HG03439 (cell line): ENCODE measurements at regions not wholly inside any gene's neighbourhood (a gene's known extent, or its start where the extent isn't known, plus 50 kb on each side); places are given as distances from the start of the nearest gene placed in this dataset.

Experiments used
- ATAC-seq: cut with Tn5 transposase; IDR thresholded peaks from one replicate; pipeline ENCODE4 v1.9.1; 2021; ENCODE audit warnings: mild to moderate bottlenecking, moderate library complexity; ENCODE audit not compliant: unreplicated experiment

DNA sequence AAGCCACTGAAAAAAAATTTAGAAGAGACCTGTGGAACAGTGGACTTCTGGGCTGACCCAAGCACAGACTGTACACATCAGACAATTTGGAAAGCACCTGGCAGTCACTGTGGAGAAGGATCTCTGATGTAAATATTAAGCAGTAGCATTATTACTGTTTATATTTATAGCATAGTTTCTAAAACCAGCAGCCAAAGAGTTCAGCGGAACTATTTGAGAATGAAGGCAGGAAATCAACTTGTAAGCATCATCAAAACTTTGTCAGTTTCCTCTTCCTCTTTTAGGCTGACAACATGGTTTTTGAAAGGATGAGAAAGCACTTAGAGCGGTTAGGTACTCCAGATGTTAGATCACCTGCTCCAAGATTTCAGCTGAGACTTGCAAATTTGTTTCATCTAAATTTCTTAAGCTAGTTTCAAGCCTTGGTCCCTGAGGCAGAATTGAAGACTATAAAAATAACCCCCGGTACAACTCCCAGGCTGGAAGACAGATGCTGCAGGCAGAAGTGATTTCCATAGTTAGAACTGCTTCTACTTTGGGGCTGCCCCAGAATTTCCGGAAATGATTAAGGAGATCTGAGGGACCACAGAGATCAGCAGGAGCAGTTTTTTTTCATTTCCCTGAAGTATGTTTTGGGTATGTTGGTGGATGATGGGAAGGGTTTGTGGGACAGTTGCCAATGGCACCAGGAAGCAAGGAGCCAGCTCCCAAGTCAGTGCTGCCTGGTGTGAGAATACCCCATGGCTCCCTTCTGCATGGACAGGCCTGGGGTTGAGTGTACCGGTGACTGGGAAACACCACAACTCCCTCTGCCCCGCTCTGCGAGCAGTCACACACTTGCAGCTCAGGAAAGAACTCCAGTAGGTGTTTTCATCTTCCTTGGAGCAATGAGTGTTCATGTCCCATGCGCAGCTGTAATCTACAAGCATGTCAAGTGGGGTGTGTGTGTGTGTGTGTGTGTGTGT lies 354.5 kb downstream of the NUAK1 start:
- peak; percentile 58 for ATAC-seq

DNA sequence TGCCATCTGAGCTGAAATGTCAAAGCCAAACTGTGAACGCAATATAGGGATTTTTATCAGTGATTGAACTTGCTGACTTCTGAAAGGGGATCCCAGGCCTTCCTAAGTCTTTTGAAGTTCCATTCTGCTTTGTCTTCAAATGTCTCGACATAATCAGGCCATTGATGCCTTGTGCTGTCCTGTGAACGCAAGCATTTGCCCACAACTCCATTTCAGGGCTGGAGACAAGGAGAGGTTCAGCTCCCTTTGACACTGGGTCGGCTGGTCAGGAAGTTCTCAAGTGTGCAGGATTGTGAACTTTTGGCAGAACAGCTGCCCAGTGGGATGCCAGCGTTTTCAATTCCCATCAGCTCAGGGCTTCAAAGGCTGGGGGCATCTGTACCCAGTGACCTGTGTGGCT lies 345.3 kb downstream of the NUAK1 start:
- no peak for ATAC-seq

DNA sequence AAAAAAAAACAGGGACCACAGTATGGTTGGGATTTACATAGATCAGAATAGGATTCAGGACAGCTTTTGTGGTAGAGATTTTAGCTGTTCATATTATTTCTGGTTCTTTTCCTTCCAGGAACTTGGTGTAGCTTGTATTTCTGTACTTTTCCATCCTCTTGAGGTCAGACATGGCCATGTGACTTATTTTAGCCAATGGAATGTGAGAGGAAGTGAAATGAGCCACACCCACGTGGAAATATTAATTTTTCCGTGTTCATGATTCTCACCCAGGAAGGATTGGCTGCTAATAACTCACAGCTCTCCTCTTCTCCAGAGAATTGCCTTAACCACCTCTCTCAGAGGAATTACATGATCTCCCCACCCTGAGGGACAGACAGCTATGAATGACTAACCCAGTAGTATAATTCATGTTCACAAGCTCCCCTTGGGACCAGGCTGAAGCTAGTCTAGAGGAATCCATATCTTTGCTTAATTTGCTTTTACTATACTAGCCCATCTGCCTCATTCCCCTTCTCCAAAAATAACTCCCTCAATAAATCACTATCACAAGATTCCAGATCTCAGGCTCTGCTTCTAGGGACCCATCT lies 340.4 kb downstream of the NUAK1 start:
- no peak for ATAC-seq

DNA sequence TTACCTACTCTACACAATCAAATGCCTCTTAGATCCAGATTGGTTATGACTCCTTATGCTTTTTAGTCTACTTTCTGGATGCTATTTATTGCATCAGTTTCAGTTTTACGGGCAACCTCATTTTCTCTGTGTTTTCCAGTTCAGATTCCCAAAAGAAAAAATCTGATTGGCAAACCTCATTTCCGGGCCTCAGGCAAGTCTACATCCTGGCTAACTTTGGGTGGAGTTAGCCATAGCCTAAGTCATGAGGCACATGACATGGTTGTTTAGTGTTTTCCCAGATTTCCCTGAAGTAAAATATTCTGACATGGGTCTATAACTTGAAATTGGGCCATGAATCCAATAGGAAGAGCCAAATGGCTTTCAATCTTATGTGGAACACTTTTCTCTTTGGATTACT lies 339.7 kb downstream of the NUAK1 start:
- no peak for ATAC-seq

DNA sequence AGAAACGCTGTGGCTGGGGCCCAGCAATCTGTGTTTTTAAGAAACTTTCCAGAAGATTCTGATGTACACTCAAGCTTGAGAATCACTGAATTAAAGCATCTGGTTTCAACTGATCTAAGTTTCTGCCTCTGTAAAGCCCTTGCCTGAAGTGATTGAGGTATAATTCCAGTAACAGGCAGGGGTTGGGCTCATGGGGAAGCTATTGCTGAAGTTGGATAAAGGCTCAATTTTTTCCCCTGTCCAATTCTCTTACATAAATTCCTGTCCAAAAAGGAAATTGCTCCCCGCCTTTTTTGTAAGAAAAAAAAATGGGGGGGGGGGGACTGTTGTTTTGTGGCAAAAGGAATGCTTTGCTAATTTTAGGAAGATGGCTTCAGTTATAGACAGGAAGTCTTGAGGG lies 337.4 kb downstream of the NUAK1 start:
- no peak for ATAC-seq

DNA sequence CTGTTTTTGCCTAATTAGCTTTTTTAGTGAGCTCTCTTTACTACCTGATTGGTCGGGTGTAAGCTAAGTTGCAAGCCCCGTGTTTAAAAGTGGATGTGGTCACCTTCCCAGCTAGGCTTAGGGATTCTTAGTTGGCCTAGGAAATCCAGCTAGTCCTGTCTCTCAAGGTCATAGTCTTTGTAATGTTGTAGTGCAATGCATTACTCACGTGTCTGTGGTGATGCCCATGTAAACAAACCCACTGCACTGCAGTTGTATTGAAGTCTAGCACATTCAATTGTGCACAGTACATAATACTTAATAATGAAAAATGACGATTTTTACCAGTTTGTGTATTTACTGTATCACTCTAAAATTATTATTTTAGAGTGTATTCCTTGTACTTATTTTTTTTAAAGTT lies 335.5 kb downstream of the NUAK1 start:
- ATAC-seq: no peak

DNA sequence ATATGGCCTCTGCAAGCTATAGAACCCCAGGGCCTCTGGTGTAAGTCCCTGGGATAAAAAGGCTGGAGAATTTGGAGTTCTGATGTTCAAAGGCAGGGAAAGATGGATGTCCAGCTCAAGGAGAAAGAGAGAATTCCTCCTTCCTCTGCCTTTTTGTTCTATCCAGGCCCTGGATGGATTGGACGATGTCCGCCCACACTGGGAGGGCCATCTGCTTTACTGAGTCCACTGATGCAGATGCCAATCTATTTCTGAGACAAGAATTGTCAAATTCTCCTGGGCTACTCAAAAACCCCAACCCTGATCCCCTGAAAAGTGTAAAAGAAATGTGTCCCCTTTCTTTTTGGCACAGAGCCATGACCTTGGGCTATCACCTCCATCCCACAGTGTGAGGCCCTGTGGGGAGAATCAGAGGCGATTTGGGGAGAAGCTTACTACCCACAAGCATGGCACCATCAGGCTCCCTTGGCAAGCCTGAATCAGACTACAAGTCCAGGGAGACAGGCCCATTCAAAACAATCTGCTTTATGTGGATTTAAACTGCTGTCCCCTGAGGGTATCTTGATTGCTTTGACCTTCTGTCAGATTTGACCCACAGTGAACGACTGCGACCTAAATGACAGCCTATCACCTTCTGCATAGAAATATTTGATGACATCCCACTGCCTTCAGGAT lies 334.0 kb downstream of the NUAK1 start:
- ATAC-seq: no peak

DNA sequence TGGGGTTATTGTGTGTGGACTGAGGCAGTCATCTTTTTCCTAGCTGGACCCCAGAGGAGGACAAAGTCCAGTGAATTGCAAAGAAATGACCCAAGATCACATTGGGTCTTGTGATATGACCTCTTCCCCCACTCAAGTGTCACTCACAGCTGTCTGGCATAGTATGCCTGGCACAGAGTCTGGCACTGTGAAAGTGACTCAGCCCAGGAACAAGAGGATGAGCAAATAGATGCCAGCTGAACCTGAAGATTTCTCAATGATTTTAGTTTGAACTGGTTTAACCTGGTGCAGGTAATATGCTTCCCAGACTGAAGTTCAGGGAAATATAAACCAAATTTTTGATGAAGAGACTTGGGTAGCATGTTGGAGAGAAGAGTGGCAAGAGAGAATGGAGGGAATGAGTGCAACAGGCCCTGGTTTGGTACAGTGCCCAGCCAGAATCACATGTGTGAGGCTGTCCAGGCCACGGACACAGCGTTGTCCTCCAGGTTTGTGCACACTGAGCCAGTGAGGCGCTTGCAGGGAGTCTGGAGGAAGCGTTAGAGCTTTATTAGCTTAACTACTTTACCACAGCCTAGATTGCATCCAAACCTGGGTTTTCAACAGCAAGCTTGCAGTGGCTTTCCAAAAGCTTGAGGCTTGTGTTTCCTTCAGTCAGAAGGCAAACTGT lies 332.9 kb downstream of the NUAK1 start:
- no peak for ATAC-seq

DNA sequence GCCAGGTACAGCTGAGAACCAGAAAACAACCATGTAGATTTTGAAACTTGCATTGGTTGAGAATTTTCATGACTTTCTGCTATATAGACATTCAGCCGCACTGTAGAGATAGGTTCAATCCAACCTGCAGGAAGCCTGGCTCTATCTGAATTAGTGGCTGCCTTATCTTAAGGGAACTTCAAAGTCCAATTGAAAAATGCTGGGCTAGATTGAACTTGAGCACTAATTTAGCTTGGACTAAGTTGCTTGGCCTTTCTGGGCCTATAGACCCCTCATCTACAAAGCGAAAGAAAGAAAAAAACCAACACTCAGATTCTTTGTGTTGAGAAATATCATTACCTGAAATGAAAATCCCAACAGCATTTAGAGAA lies 332.4 kb downstream of the NUAK1 start:
- ATAC-seq: no peak

DNA sequence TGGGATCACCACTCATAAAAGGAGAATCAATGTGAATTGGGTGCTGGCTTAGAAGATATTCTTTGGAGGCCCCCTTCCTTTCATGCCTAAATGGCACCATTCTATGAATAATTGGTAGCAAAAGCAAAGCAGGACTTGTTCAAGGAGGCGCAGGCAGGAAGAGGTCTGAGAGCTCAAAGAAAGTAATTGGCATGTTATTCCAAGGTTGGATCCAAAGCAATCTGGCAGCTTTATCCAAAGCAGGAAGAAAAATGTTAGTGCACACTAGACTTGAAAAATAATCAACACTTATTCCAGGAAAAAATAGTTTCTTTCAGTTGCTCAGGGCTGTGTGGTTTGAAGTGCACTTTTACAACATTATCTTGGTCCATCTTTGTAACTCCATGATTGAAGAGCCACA lies 326.4 kb downstream of the NUAK1 start:
- no peak for ATAC-seq

DNA sequence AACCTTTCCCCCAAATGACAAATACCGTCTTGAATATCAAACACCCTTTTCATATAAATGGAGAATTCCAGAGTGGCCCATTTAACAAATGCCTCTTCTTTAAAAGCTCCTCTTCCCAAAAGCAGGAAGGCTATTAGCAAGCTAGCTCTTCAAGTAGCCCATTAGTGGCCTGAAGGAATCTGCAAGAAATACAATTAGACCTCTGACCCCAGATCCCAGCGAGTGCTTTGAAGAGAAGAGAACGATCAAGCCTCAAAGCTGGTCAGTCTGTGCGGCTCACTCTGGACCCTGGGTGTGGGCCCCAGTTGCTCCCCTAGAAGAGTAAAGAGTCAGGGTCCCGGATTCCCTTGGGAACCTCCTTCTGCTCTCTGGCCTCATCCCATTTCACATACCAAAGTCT lies 325.6 kb downstream of the NUAK1 start:
- ATAC-seq: no peak

DNA sequence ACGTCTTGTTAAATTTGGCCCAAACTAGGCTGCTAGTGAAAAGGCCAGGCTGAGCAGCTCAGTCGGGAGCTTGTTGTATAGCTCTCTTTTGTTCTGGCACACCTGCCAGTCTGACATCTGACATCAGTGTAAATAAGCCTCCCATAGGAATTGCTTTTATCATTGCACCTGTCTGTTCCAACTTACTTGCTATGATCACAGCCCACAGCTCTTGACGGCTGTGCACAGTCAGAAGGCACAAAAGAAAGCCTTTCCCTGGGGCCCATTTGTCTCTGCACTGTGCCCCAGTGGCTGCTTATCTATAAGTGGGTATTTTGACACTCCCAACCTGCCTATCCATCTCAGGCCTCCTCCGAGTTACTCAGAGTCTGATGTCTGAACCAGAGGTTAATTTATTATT lies 324.5 kb downstream of the NUAK1 start:
- ATAC-seq: no peak

DNA sequence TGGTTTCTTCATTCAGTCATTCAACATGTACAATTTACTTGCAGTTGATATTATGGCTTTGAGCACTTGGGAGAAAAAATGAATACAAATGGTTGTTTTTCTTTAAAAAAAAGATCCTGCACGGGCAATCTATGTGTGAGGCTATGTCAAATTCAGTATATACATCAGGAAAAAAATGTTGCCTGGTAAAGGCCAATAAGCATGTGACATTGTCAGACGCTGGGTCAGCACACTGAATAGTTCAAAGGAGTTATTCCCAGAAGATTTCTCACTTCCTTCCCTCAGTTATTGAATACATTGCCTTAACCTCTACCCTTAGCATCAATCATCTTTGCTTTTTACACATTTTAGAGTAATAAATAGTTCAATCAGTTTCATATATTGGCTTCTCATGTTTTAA lies 319.2 kb downstream of the NUAK1 start:
- no peak for ATAC-seq

DNA sequence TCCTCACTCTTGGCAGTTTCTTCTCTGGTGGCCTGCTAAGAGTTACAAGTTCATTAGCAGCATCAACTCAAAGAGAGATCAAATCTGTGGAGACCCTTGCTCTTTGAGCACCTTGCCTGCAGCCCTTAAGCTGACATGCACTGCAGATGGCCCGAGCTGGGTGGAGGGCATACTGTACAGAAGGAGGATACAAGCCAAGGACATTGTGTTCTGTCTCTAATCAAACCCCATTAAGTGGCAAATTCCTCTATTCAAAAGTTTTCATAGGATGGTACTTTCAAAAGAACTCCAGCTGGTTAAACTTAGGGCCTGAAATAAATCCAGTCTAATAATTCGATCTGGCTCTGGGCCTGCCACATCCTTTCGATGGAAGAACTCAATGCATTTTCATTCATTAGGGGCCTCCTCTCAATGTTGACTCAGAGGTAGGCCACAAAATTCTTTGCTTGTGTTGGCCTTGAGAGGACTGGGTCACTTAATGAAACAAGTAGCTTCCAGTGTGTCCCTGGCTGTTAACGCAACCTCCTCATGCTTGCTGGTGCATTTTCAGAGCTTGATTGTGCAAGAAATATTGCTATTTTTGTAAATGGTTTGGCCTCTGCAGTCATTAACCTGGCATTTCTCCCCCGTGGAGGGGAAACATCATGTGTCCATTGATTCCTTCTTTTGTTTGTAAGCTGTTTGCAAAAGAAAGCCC lies 318.2 kb downstream of the NUAK1 start:
- no peak for ATAC-seq

DNA sequence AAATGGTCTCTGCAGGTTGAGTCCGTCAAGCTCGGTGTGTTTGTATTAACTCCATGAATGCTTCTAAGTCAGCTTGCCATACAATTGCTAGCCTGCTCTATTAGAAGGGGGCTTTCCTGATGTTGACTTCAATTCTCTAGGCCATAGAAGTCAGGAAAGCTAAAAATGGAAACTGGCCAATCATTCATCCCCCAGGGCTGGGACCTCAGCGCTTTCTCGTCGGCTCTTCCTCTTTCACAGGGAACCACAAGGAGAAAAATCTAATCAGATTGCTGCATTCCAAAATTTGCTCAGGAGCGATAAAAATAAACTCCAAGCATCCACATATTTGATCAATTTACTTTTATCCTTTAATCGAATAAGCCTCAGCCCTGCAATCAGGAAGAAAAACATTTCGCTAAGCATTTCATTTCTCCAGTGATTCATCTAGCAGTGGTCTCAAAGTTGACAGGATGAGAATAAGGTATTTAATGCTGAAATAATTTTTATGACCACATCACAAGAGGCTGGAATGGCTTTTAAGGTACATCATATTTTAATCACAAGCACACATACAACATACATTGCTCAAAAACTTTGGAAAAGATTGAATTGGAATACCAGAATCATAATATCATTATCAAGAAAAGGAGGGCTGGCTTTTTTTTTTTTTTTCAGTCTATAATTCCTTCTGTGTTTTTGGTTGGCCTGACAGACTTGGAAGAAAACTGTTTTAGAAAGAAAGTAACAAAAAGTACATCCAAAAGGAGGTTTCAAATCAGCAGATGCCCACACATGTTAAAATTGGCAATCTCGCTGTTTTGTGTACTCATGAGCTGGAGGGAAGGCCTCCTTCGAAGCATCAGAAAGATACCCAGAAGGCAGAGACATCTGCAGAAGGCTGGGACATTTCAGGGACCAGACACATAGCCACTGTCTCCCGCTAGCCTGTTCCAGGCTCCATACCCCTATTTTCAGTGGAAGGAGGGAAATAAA lies 316.3 kb downstream of the NUAK1 start:
- no peak for ATAC-seq

DNA sequence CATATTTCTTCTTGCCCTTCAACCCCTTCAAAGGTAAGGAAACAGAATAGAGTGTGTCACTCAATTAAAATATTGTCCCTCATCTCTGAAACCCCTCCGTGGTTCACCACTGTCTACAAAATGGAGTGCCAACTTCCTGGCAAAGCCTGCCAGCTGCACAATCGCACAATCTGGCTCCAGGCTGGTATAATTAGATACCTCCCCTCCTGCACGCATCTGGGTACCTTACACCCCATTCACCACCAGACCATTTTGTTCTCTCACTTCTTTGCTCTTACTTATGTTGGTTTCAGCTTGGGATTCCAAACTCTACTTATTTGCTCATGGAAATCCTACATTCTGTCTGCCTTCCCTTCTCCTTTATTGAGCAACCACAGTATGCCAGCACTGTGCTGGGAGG lies 314.9 kb downstream of the NUAK1 start:
- no peak for ATAC-seq

DNA sequence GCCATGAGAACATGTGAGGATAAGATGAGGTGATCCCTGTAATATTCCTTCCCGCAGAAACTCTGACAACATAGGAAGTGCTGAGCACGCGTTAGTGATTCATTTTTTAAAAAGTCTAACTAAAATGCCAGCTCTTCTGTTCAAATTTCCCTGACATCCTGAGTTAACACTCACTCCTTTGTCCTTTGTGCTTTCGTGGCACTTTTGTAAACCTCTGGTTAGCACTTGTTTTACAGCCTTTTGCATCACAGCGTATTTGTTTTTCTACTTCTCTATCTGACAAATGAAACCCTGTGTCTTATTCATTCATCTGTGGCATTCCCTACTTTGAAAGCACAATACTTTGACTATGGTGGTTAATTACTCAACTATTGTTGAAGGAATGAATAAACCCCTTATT lies 313.6 kb downstream of the NUAK1 start:
- ATAC-seq: no peak

DNA sequence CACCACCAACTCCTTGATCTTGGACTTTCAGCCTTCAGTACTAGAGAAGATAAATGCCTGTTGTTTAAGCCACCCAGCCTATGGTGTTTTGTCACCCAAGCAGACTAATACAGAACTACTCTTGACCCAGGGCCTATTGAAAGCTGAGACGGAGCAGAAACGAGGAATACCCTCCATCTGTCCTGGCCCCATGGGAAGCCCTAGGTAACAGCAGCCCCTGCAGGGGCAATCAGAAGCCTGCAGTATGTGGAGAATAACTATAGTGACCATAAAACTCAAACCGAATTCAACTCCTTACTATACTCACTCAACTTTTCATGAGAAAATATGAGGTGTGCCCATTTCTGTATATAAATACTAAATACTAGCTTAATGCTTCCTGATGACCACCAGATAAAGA lies 307.4 kb downstream of the NUAK1 start:
- no peak for ATAC-seq

DNA sequence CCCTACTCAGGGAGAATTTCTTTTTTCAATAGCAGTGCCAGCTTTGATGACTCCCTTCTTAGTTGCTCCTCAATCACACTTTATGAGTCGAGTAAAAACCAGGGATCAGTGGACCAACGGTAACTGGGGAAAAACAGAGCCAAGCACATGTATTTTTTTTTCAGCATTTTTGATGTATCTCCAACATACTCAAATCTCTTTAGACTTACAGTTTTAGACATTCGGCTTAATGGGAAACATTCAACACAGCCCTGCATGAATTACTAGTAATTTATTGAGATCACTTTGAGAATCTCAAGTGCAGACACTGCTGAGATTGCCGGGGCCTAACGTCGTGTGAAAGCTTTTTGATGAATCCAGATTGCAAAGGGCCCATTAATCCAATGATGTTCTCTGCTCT lies 306.7 kb downstream of the NUAK1 start:
- ATAC-seq: no peak

DNA sequence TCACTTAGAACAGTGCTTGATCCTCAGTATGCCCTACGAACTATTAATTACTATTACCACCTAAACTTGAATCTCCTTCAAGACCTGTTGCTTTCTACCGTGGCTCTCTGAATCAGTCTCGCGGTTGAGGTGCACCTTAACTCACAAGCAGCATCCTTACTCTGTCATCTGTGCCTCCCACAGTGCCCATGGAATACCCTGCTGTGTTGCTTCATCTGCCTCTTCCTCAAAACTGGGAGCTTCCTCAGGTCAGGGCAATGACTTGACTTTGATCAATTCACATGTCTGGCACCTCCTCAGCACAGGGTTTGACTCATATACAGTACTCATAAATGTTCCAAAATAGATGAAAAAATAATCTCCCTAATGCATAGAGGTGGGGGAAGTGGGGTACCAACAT lies 305.9 kb downstream of the NUAK1 start:
- ATAC-seq: no peak
